ENCODE measurements at regions not wholly inside any gene's neighbourhood (a gene's known extent, or its start where the extent isn't known, plus 50 kb on each side); places are given as distances from the start of the nearest gene placed in this dataset.

GRCh38 chr4:81789741-81790399 is 318.2 kb upstream of the RASGEF1B start:
- no peaks in the 10 kb centered on the region for H3K4me1 ChIP-seq (ENCODE audit: insufficient read depth, low read length, severe bottlenecking)
- no peaks in the 10 kb centered on the region for H3F3A ChIP-seq (ENCODE audit: insufficient read depth, low read length)
- no peak overlapping the region for H3K4me2 ChIP-seq (ENCODE audit: low read length)
- TF ChIP-seq EZH2 (IDR thresholded peaks at IDR 0.05; ENCODE audit: borderline replicate concordance, low read length) (no peak), CTCF (IDR thresholded peaks at IDR 0.05; ENCODE audit: low read length) (no peak)
- H3K9me3 ChIP-seq (ENCODE audit: low read length): no peaks in the 10 kb centered on the region
- no peaks in the 10 kb centered on the region for H3K27me3 ChIP-seq (ENCODE audit: insufficient read depth, low read length)
- H3K4me3 ChIP-seq (ENCODE audit: low read depth, low read length, poor library complexity, severe bottlenecking): no peak overlapping the region
- no peaks in the 10 kb centered on the region for H4K20me1 ChIP-seq (ENCODE audit: insufficient read depth, low read length)
- H3K79me2 ChIP-seq (ENCODE audit: insufficient read depth, low read length): no peaks in the 10 kb centered on the region
- no peak overlapping the region for H2AFZ ChIP-seq (ENCODE audit: low read length)
- H3K36me3 ChIP-seq (ENCODE audit: insufficient read depth, low read length): no peaks in the 10 kb centered on the region
- H3K27ac ChIP-seq (ENCODE audit: low read depth, low read length, poor library complexity, severe bottlenecking): no peak overlapping the region
- H3K9me2 ChIP-seq (ENCODE audit: low read depth, low read length): no peaks in the 10 kb centered on the region
- H3K9ac ChIP-seq (ENCODE audit: low read length): no peak overlapping the region

GRCh38 chr4:81789158-81789557 is 317.5 kb upstream of the RASGEF1B start:
- H3K9me3 ChIP-seq (ENCODE audit: low read length): no peaks in the 10 kb centered on the region
- H3K9ac ChIP-seq (ENCODE audit: low read length): no peak overlapping the region
- no peaks in the 10 kb centered on the region for H3F3A ChIP-seq (ENCODE audit: insufficient read depth, low read length)
- H3K79me2 ChIP-seq (ENCODE audit: insufficient read depth, low read length): no peaks in the 10 kb centered on the region
- H3K9me2 ChIP-seq (ENCODE audit: low read depth, low read length): no peaks in the 10 kb centered on the region
- H3K27me3 ChIP-seq (ENCODE audit: insufficient read depth, low read length): no peaks in the 10 kb centered on the region
- no peak overlapping the region for H3K4me2 ChIP-seq (ENCODE audit: low read length)
- no peak overlapping the region for H2AFZ ChIP-seq (ENCODE audit: low read length)
- TF ChIP-seq EZH2 (IDR thresholded peaks at IDR 0.05; ENCODE audit: borderline replicate concordance, low read length): no peak
- no peak for TF ChIP-seq CTCF (IDR thresholded peaks at IDR 0.05; ENCODE audit: low read length)
- H4K20me1 ChIP-seq (ENCODE audit: insufficient read depth, low read length): no peaks in the 10 kb centered on the region
- no peak overlapping the region for H3K27ac ChIP-seq (ENCODE audit: low read depth, low read length, poor library complexity, severe bottlenecking)
- no peaks in the 10 kb centered on the region for H3K4me1 ChIP-seq (ENCODE audit: insufficient read depth, low read length, severe bottlenecking)
- no peak overlapping the region for H3K4me3 ChIP-seq (ENCODE audit: low read depth, low read length, poor library complexity, severe bottlenecking)
- H3K36me3 ChIP-seq (ENCODE audit: insufficient read depth, low read length): no peaks in the 10 kb centered on the region

- no peak overlapping the region for H3K27ac ChIP-seq (ENCODE audit: low read depth, low read length, poor library complexity, severe bottlenecking)
Measured at GRCh38 chr4:81786766-81787165, 315.1 kb upstream of the RASGEF1B start.

More at GRCh38 chr4:81786766-81787165, 315.1 kb upstream of the RASGEF1B start:
- H4K20me1 ChIP-seq (ENCODE audit: insufficient read depth, low read length): no peaks in the 10 kb centered on the region
- H3K79me2 ChIP-seq (ENCODE audit: insufficient read depth, low read length): no peaks in the 10 kb centered on the region
- H3K36me3 ChIP-seq (ENCODE audit: insufficient read depth, low read length): no peaks in the 10 kb centered on the region
- H3K9ac ChIP-seq (ENCODE audit: low read length): no peak overlapping the region
- no peaks in the 10 kb centered on the region for H3K9me2 ChIP-seq (ENCODE audit: low read depth, low read length)
- H3F3A ChIP-seq (ENCODE audit: insufficient read depth, low read length): no peaks in the 10 kb centered on the region
- H3K27me3 ChIP-seq (ENCODE audit: insufficient read depth, low read length): no peaks in the 10 kb centered on the region
- H3K9me3 ChIP-seq (ENCODE audit: low read length): no peaks in the 10 kb centered on the region
- no peaks in the 10 kb centered on the region for H3K4me1 ChIP-seq (ENCODE audit: insufficient read depth, low read length, severe bottlenecking)
- H3K4me3 ChIP-seq (ENCODE audit: low read depth, low read length, poor library complexity, severe bottlenecking): no peak overlapping the region
- no peak overlapping the region for H3K4me2 ChIP-seq (ENCODE audit: low read length)
- no peak overlapping the region for H2AFZ ChIP-seq (ENCODE audit: low read length)
- TF ChIP-seq EZH2 (IDR thresholded peaks at IDR 0.05; ENCODE audit: borderline replicate concordance, low read length) (no peak), CTCF (IDR thresholded peaks at IDR 0.05; ENCODE audit: low read length) (no peak)

All from OCI-LY1 (cell line).